ENCODE measurements at regions not wholly inside any gene's neighbourhood (a gene's known extent, or its start where the extent isn't known, plus 50 kb on each side); places are given as distances from the start of the nearest gene placed in this dataset.

DNA sequence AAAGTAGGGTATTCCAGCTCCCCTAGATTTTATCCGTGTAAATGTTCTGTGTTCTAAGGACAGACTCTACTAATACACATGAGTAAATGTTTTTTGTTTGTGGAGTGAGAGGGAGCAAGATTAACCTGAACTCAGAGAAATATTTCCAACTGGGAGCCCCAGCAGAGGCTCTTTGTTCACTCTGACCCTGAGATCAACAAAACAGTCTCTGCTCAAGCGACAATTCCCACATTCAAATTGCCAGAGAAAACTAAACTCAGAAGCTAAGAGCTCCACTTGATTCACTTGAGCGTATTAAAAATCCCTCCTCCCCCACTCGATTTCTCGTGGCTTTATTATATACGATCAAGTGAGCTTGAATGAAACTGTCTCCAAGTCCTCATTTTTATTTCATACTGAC is 413.9 kb upstream of the JARID2 start:
- no peak for DNase-seq (ENCODE audit: low read depth)
- no peak overlapping the region for H3K4me3 ChIP-seq (ENCODE audit: control insufficient read depth, low read depth, low read length)
- TF ChIP-seq, protein P1, sequence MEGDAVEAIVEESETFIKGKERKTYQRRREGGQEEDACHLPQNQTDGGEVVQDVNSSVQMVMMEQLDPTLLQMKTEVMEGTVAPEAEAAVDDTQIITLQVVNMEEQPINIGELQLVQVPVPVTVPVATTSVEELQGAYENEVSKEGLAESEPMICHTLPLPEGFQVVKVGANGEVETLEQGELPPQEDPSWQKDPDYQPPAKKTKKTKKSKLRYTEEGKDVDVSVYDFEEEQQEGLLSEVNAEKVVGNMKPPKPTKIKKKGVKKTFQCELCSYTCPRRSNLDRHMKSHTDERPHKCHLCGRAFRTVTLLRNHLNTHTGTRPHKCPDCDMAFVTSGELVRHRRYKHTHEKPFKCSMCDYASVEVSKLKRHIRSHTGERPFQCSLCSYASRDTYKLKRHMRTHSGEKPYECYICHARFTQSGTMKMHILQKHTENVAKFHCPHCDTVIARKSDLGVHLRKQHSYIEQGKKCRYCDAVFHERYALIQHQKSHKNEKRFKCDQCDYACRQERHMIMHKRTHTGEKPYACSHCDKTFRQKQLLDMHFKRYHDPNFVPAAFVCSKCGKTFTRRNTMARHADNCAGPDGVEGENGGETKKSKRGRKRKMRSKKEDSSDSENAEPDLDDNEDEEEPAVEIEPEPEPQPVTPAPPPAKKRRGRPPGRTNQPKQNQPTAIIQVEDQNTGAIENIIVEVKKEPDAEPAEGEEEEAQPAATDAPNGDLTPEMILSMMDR (IDR thresholded peaks at IDR 0.05; ENCODE audit: control insufficient read depth, insufficient read depth, low read depth, low read length, missing control alignments), result no peak

- no peak overlapping the region for H3K4me3 ChIP-seq (ENCODE audit: control insufficient read depth, low read depth, low read length)
- DNase-seq (ENCODE audit: low read depth), result no peak
- TF ChIP-seq, protein P1 (IDR thresholded peaks at IDR 0.05; ENCODE audit: control insufficient read depth, insufficient read depth, low read depth, low read length, missing control alignments), result no peak
Observed at GRCh38 chr6:14832427-14832826, 413.4 kb upstream of the JARID2 start.

DNA sequence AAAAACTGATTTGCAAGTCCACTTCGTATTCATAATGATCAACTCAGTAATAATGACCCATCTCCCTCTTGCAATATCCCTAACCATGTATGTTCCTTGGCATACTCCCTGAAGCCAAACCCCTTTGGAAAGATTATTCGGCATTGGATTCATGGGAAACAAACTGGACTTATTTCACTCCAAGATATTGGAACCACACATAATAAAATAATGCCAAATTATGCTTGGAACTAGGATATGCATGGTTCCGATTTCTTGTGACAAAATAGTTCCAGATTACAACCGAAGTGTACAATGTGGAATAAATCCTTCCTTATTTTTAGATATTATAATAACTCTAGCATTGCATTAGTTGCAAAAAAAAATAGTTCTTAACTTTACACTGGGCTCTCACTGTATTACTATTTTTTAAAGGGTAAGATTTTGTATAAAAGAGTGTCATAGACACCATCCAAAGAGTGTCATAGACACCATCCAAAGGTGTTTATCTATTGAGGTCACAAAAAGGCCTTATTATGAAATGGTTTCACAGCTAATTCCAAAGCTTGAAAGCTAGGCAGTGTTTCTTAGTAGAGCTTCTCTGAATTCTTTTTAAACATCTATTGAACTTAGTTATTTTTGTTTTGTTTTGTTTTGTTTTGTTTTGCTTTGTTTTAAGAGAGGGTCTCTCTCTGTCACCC is 410.9 kb upstream of the JARID2 start:
- DNase-seq (ENCODE audit: low read depth), result no peak
- no peak overlapping the region for H3K4me3 ChIP-seq (ENCODE audit: control insufficient read depth, low read depth, low read length)
- TF ChIP-seq, protein P1 (IDR thresholded peaks at IDR 0.05; ENCODE audit: control insufficient read depth, insufficient read depth, low read depth, low read length, missing control alignments), result no peak

GRCh38 chr6:14837435-14837834 is 408.4 kb upstream of the JARID2 start:
- TF ChIP-seq, protein P1 (IDR thresholded peaks at IDR 0.05; ENCODE audit: control insufficient read depth, insufficient read depth, low read depth, low read length, missing control alignments), result no peak
- no peak overlapping the region for H3K4me3 ChIP-seq (ENCODE audit: control insufficient read depth, low read depth, low read length)
- DNase-seq (ENCODE audit: low read depth), result no peak

DNA sequence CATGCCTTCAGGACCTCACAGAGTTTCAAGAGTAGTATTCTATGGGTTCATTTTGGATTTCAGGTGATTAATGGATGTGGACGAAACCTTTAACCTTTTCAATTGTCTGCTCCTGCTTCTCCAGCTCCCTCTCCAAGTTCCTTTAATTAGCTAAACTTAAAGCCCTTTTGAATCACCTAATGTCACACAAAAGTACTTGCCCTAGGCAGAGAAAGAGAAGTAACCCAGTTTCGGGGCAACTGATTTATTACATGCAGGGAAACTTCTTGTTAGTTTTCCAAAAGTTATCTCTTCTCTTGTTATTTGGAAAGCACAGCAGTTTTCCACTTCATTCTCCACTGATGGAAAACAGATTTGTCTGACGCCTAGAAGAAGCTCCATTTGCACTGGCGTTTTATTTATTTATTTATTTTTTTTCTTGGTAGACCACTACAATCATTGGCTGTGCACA is 407.7 kb upstream of the JARID2 start:
- H3K4me3 ChIP-seq (ENCODE audit: control insufficient read depth, low read depth, low read length), result no peak overlapping the region
- no peak for DNase-seq (ENCODE audit: low read depth)
- TF ChIP-seq, protein P1 (IDR thresholded peaks at IDR 0.05; ENCODE audit: control insufficient read depth, insufficient read depth, low read depth, low read length, missing control alignments), result no peak

GRCh38 chr6:14841901-14842421 is 403.9 kb upstream of the JARID2 start:
- peak; percentile 100 for DNase-seq (ENCODE audit: low read depth)
- H3K4me3 ChIP-seq (ENCODE audit: control insufficient read depth, low read depth, low read length), result no peak overlapping the region
- TF ChIP-seq, protein P1 (IDR thresholded peaks at IDR 0.05; ENCODE audit: control insufficient read depth, insufficient read depth, low read depth, low read length, missing control alignments), result no peak
